Mesothelial cell of epicardium (in vitro differentiated cells): ENCODE measurements at regions not wholly inside any gene's neighbourhood (a gene's known extent, or its start where the extent isn't known, plus 50 kb on each side); places are given as distances from the start of the nearest gene placed in this dataset.

ENCODE experiments used
- DNase-seq, 2 experiments: peaks; one replicate each; pipeline ENCODE4 v3.0.0; 2021; ENCODE audit warnings: low spot score in 2 of 2; ENCODE audit not compliant: unreplicated experiment in 2 of 2
- H3K27ac Mint-ChIP-seq: 2 replicates; pipeline ENCODE4 v1.8.0; 2021; ENCODE audit warnings: mixed read lengths
- H3K27me3 Mint-ChIP-seq: 2 replicates; pipeline ENCODE4 v1.8.0; 2021; ENCODE audit warnings: low read depth, mixed read lengths
- H3K36me3 Mint-ChIP-seq: 2 replicates; pipeline ENCODE4 v1.8.0; 2021; ENCODE audit warnings: mixed read lengths
- H3K4me1 Mint-ChIP-seq: 2 replicates; pipeline ENCODE4 v1.8.0; 2021; ENCODE audit warnings: mixed read lengths
- H3K4me3 Mint-ChIP-seq: 2 replicates; pipeline ENCODE4 v1.8.0; 2021; ENCODE audit warnings: mild to moderate bottlenecking, moderate library complexity, mixed read lengths
- H3K9me3 Mint-ChIP-seq: 2 replicates; pipeline ENCODE4 v1.8.0; 2021; ENCODE audit warnings: mixed read lengths
- TF ChIP-seq, protein P1 (sequence below): fragments of 200-600 bp; sonication (generic); IDR thresholded peaks from one replicate; pipeline ENCODE4 v1.5.0; 2021; ENCODE audit warnings: antibody characterized with exemption; ENCODE audit not compliant: unreplicated experiment

DNA sequence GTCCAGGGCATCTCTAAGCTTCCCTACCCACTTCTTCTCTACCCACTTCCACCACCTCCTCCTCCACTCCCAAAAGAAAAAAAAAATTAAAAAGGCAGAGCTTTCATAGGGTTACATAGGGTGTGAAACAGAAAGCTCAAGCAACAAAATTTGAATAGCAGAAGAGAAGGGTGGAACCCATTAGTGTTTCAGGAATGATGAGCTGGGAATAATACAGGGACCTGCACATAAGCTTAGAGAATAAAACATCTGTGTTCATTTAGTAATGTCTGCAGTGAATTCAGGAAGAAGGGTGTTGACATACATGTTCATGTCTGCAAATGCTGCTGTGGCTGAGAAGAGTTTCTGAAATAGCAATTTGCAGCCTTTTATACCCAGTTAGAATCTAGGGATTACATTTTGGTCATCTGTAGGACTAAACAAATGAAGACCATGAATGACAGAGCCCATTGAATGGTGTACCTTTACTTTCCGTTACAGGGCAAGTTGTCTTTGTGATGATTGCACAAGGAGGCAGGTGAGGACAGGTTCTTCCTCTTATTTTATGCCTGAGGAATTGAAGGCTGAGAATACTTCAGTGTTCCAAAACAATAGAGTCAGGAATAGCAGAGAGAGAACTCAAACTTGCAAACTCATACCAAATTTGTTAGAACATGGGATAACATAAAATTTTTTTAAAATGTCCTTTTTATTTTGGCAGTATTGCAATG, 975.1 kb downstream of the TFAP2A start:
- Mint-ChIP-seq H3K4me1 (no peaks in the 10 kb centered on the region), H3K27ac (no peak overlapping the region), H3K9me3 (peaks cover 17% of the 10 kb centered on the region), H3K4me3 (no peak overlapping the region), H3K27me3 (peaks cover 3% of the 10 kb centered on the region), H3K36me3 (peaks cover 6% of the 10 kb centered on the region)
- DNase-seq: no peak
- TF ChIP-seq, protein P1, sequence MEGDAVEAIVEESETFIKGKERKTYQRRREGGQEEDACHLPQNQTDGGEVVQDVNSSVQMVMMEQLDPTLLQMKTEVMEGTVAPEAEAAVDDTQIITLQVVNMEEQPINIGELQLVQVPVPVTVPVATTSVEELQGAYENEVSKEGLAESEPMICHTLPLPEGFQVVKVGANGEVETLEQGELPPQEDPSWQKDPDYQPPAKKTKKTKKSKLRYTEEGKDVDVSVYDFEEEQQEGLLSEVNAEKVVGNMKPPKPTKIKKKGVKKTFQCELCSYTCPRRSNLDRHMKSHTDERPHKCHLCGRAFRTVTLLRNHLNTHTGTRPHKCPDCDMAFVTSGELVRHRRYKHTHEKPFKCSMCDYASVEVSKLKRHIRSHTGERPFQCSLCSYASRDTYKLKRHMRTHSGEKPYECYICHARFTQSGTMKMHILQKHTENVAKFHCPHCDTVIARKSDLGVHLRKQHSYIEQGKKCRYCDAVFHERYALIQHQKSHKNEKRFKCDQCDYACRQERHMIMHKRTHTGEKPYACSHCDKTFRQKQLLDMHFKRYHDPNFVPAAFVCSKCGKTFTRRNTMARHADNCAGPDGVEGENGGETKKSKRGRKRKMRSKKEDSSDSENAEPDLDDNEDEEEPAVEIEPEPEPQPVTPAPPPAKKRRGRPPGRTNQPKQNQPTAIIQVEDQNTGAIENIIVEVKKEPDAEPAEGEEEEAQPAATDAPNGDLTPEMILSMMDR: no peak

DNA sequence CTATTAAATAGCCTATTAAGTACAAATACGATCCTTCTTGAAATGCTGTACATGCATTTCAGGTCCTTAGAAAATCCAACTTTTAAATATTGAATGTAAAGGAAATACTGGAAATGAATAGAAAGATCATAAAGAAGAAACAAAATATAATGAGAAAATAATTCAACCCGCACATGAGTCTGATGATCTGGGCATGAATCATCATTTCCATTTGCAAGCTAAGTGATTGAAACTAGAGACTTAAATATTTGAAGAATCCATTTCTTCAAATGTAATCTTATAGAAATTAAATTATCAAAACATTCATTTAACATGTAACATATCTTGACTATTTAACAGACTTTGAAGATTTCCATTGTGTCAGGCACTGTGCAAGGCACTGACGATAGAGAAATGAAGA, 977.0 kb downstream of the TFAP2A start:
- peaks cover 5% of the 10 kb centered on the region for H3K9me3 Mint-ChIP-seq
- H3K4me3 Mint-ChIP-seq: no peak overlapping the region
- no peak overlapping the region for H3K27ac Mint-ChIP-seq
- no peaks in the 10 kb centered on the region for H3K4me1 Mint-ChIP-seq
- DNase-seq: no peak
- H3K27me3 Mint-ChIP-seq: peaks cover 3% of the 10 kb centered on the region
- TF ChIP-seq, protein P1: no peak
- no peaks in the 10 kb centered on the region for H3K36me3 Mint-ChIP-seq

DNA sequence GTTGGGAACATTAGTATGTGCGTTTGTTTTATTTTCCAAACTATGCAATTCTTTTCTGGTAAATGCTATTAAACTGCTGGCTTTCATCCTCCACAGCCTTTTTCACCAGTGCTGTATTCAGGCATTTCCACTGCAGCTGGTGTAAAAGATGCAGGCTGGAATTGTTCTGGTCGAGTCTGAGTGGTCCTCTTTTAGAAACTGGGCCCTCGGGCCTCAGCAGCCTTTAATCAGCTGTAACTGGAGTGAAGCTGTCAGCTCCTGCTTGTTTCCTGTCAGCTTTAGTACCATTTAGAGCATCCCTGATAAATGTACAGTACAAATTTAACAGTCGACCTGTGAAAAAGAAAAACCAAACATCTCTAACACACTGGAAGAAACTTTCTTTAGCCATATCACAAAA, 979.6 kb downstream of the TFAP2A start:
- Mint-ChIP-seq H3K36me3 (no peaks in the 10 kb centered on the region), H3K9me3 (peaks cover 4% of the 10 kb centered on the region), H3K27me3 (peaks cover 3% of the 10 kb centered on the region), H3K4me3 (no peak overlapping the region), H3K27ac (no peak overlapping the region), H3K4me1 (no peaks in the 10 kb centered on the region)
- no peak for DNase-seq
- TF ChIP-seq, protein P1: no peak

DNA sequence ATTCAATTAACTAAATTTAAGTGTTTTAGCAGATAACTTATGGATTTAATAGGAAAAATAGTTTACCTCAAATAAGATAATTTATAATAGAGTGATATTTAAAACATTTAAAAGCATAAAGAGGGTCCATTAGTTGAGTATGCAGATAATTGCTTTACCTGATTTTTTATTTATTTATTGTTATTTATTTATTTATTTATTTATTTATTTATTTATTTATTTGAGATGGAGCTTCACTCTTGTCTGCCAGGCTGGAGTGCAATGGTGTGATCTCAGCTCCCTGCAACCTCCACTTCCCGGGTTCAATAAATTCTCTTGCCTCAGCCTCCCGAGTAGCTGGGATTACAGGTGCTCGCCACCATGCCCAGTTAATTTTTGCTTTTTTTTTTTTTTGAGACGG, 982.9 kb downstream of the TFAP2A start:
- H3K27ac Mint-ChIP-seq: no peak overlapping the region
- TF ChIP-seq, protein P1: no peak
- H3K4me3 Mint-ChIP-seq: no peak overlapping the region
- peaks cover 7% of the 10 kb centered on the region for H3K9me3 Mint-ChIP-seq
- H3K36me3 Mint-ChIP-seq: no peaks in the 10 kb centered on the region
- no peak for DNase-seq
- peaks cover 5% of the 10 kb centered on the region for H3K4me1 Mint-ChIP-seq
- no peaks in the 10 kb centered on the region for H3K27me3 Mint-ChIP-seq

DNA sequence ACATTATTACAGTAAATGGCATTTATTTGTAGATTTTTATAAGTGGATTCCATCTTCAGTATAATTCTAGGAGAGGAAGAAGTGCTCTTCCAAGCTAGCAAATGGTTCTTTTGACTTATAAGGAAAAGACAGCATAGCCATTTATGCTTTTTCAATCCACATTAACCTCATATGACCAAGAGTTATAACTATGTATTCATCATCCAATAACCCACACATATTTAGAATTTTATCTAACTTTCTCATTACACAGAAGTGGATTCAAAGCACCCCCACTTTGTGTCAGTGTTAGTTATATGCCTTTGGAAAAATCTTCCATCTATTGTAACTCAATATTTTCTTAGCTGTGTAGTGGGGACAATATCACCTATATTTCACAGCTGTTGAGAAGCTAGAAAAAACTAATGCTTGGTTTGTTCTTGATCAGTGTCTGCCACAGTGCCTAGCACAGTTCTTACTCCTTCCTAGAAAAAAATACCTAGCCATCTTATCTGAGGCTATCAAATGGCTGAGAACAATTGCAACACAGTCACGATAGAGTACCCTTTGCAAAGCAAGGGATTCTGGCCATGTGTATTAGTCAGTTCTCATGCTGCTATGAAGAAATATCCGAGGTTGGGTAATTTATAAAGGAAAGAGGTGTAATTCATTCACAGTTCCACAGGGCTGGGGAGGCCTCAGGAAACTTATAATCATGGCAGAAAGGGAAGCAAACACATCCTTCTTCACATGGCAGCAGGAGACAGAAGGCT, 986.3 kb downstream of the TFAP2A start:
- TF ChIP-seq, protein P1: no peak
- DNase-seq: no peak
- Mint-ChIP-seq H3K4me3 (no peak overlapping the region), H3K9me3 (peaks cover 7% of the 10 kb centered on the region), H3K27ac (no peak overlapping the region), H3K36me3 (no peaks in the 10 kb centered on the region), H3K27me3 (no peaks in the 10 kb centered on the region), H3K4me1 (peaks cover 17% of the 10 kb centered on the region)
